Neural progenitor cell (in vitro differentiated cells): ENCODE measurements at regions not wholly inside any gene's neighbourhood (a gene's known extent, or its start where the extent isn't known, plus 50 kb on each side); places are given as distances from the start of the nearest gene placed in this dataset.

Experiments used
- DNase-seq: peaks from one replicate; pipeline ENCODE4 v3.0.0-alpha.2; 2016; ENCODE audit warnings: low spot score
- H2AFZ ChIP-seq: fragments of 200-600 bp; sonication (generic); replicated peaks from 2 replicates; pipeline ENCODE4 v1.6.1; 2016; ENCODE audit warnings: antibody characterized with exemption
- H3F3A ChIP-seq: fragments of 200-600 bp; sonication (generic); 2 replicates; pipeline ENCODE4 v1.6.1; 2016; ENCODE audit warnings: antibody characterized with exemption, low read depth
- H3K27ac ChIP-seq: fragments of 200-600 bp; sonication (generic); 2 replicates; pipeline ENCODE4 v1.5.1; 2016; ENCODE audit warnings: mild to moderate bottlenecking
- H3K27me3 ChIP-seq: fragments of 200-600 bp; sonication (generic); 2 replicates; pipeline ENCODE4 v1.6.1; 2016; ENCODE audit warnings: mild to moderate bottlenecking, moderate library complexity
- H3K36me3 ChIP-seq: fragments of 200-600 bp; sonication (generic); 2 replicates; pipeline ENCODE4 v1.5.1; 2016
- H3K4me1 ChIP-seq: fragments of 200-600 bp; sonication (generic); 2 replicates; pipeline ENCODE4 v1.6.1; 2016; ENCODE audit warnings: mixed run types
- H3K4me2 ChIP-seq: fragments of 200-600 bp; sonication (generic); 2 replicates; pipeline ENCODE4 v1.6.1; 2016
- H3K4me3 ChIP-seq: fragments of 200-600 bp; sonication (generic); 2 replicates; pipeline ENCODE4 v1.5.1; 2016
- H3K79me2 ChIP-seq: fragments of 200-600 bp; sonication (generic); 2 replicates; pipeline ENCODE4 v1.6.1; 2016; ENCODE audit warnings: low read depth
- H3K9ac ChIP-seq: fragments of 200-600 bp; sonication (generic); 2 replicates; pipeline ENCODE4 v1.6.1; 2016
- H3K9me3 ChIP-seq: fragments of 200-600 bp; sonication (generic); 2 replicates; pipeline ENCODE4 v1.5.1; 2016; ENCODE audit warnings: low read depth
- H4K20me1 ChIP-seq: fragments of 200-600 bp; sonication (generic); 2 replicates; pipeline ENCODE4 v1.6.1; 2016; ENCODE audit warnings: low read depth
- H3K27ac Mint-ChIP-seq: 3 replicates; pipeline ENCODE4 v1.8.0; 2021; ENCODE audit warnings: mixed read lengths
- H3K27me3 Mint-ChIP-seq: 2 replicates; pipeline ENCODE4 v1.8.0; 2022; ENCODE audit warnings: low read depth, mild to moderate bottlenecking, inconsistent platforms, moderate library complexity, mixed read lengths; ENCODE audit not compliant: insufficient read depth
- H3K36me3 Mint-ChIP-seq: 3 replicates; pipeline ENCODE4 v1.8.0; 2021; ENCODE audit warnings: mixed read lengths
- H3K4me1 Mint-ChIP-seq: 3 replicates; pipeline ENCODE4 v1.8.0; 2021; ENCODE audit warnings: mixed read lengths
- H3K4me3 Mint-ChIP-seq: 3 replicates; pipeline ENCODE4 v1.8.0; 2021; ENCODE audit warnings: mild to moderate bottlenecking, moderate library complexity, mixed read lengths
- H3K9me3 Mint-ChIP-seq: 3 replicates; pipeline ENCODE4 v1.8.0; 2020; ENCODE audit warnings: mixed read lengths
- CTCF ChIP-seq: fragments of 200-600 bp; sonication (generic); IDR thresholded peaks from 2 replicates; pipeline ENCODE4 v1.5.1; 2017; ENCODE audit warnings: antibody characterized with exemption, mild to moderate bottlenecking
- EZH2 ChIP-seq: fragments of 200-600 bp; sonication (generic); IDR thresholded peaks from 2 replicates; pipeline ENCODE4 v1.6.1; 2017; ENCODE audit warnings: antibody characterized with exemption, mild to moderate bottlenecking, moderate library complexity
- EZH2phosphoT487 ChIP-seq: fragments of 200-600 bp; sonication (generic); IDR thresholded peaks from 2 replicates; pipeline ENCODE4 v1.6.1; 2017; ENCODE audit warnings: antibody characterized with exemption

GRCh38 chr6:163761481-163761880 is 347.0 kb downstream of the QKI start:
- no peak for DNase-seq
- Mint-ChIP-seq H3K27me3 (peaks cover 5% of the 10 kb centered on the region), H3K4me3 (no peak overlapping the region), H3K36me3 (peaks cover 2% of the 10 kb centered on the region), H3K4me1 (peaks cover 7% of the 10 kb centered on the region), H3K27ac (no peak overlapping the region), H3K9me3 (peaks cover 3% of the 10 kb centered on the region)
- H3K4me1 ChIP-seq = no peaks in the 10 kb centered on the region
- no peaks in the 10 kb centered on the region for H3K79me2 ChIP-seq
- no peak overlapping the region for H3K4me3 ChIP-seq
- H3F3A ChIP-seq = no peaks in the 10 kb centered on the region
- no peaks in the 10 kb centered on the region for H3K9me3 ChIP-seq
- no peaks in the 10 kb centered on the region for H3K27me3 ChIP-seq
- H3K27ac ChIP-seq = no peak overlapping the region
- H2AFZ ChIP-seq = no peak overlapping the region
- no peak for TF ChIP-seq EZH2phosphoT487
- TF ChIP-seq CTCF = no peak
- no peak for TF ChIP-seq EZH2
- no peak overlapping the region for H3K4me2 ChIP-seq
- no peaks in the 10 kb centered on the region for H4K20me1 ChIP-seq
- H3K9ac ChIP-seq = no peak overlapping the region
- no peaks in the 10 kb centered on the region for H3K36me3 ChIP-seq

- Histone ChIP-seq H3F3A (no peaks in the 10 kb centered on the region), H3K27ac (no peak overlapping the region), H4K20me1 (no peaks in the 10 kb centered on the region), H3K36me3 (no peaks in the 10 kb centered on the region), H3K27me3 (no peaks in the 10 kb centered on the region), H2AFZ (no peak overlapping the region), H3K9me3 (no peaks in the 10 kb centered on the region), H3K4me1 (no peaks in the 10 kb centered on the region), H3K4me3 (no peak overlapping the region), H3K79me2 (no peaks in the 10 kb centered on the region), H3K9ac (no peak overlapping the region), H3K4me2 (no peak overlapping the region)
- Mint-ChIP-seq H3K4me1 (peaks cover 5% of the 10 kb centered on the region), H3K9me3 (peaks cover 3% of the 10 kb centered on the region), H3K4me3 (no peak overlapping the region), H3K27ac (no peak overlapping the region), H3K27me3 (peaks cover 5% of the 10 kb centered on the region), H3K36me3 (peaks cover 2% of the 10 kb centered on the region)
- TF ChIP-seq CTCF = no peak
- no peak for TF ChIP-seq EZH2
- DNase-seq = no peak
These were observed 346.3 kb downstream of the QKI start for GRCh38 chr6:163760860-163761259.

- no peaks in the 10 kb centered on the region for H3F3A ChIP-seq
- no peak overlapping the region for H3K4me3 Mint-ChIP-seq
- peaks cover 5% of the 10 kb centered on the region for H3K27me3 Mint-ChIP-seq
- no peak overlapping the region for H3K4me3 ChIP-seq
- no peaks in the 10 kb centered on the region for H3K27me3 ChIP-seq
- H3K36me3 ChIP-seq = no peaks in the 10 kb centered on the region
- no peak overlapping the region for H3K9ac ChIP-seq
- DNase-seq = no peak
- no peaks in the 10 kb centered on the region for H4K20me1 ChIP-seq
- H3K79me2 ChIP-seq = no peaks in the 10 kb centered on the region
- H3K9me3 ChIP-seq = no peaks in the 10 kb centered on the region
- H3K27ac ChIP-seq = no peak overlapping the region
- no peaks in the 10 kb centered on the region for H3K4me1 ChIP-seq
- peaks cover 4% of the 10 kb centered on the region for H3K36me3 Mint-ChIP-seq
- H3K4me2 ChIP-seq = no peak overlapping the region
- peaks cover 8% of the 10 kb centered on the region for H3K9me3 Mint-ChIP-seq
- TF ChIP-seq CTCF (no peak), EZH2 (no peak), EZH2phosphoT487 (no peak)
- no peak overlapping the region for H2AFZ ChIP-seq
- H3K4me1 Mint-ChIP-seq = peaks cover 2% of the 10 kb centered on the region
- no peak overlapping the region for H3K27ac Mint-ChIP-seq
These were observed 345.0 kb downstream of the QKI start for GRCh38 chr6:163759542-163759941.

- Histone ChIP-seq H3K9ac (no peak overlapping the region), H3K27me3 (no peaks in the 10 kb centered on the region), H3K9me3 (no peaks in the 10 kb centered on the region), H4K20me1 (no peaks in the 10 kb centered on the region), H3F3A (no peaks in the 10 kb centered on the region), H3K4me3 (no peak overlapping the region), H2AFZ (no peak overlapping the region), H3K4me2 (no peak overlapping the region), H3K4me1 (no peaks in the 10 kb centered on the region), H3K27ac (no peak overlapping the region), H3K79me2 (no peaks in the 10 kb centered on the region), H3K36me3 (no peaks in the 10 kb centered on the region)
- Mint-ChIP-seq H3K9me3 (peaks cover 10% of the 10 kb centered on the region), H3K27me3 (peaks cover 4% of the 10 kb centered on the region), H3K36me3 (peaks cover 4% of the 10 kb centered on the region), H3K27ac (no peak overlapping the region), H3K4me3 (no peak overlapping the region), H3K4me1 (no peaks in the 10 kb centered on the region)
- DNase-seq = no peak
- TF ChIP-seq CTCF = no peak
- no peak for TF ChIP-seq EZH2phosphoT487
- no peak for TF ChIP-seq EZH2
These were observed 343.0 kb downstream of the QKI start for GRCh38 chr6:163757520-163757919.
